T-helper 2 cell (primary cell): ENCODE measurements at regions not wholly inside any gene's neighbourhood (a gene's known extent, or its start where the extent isn't known, plus 50 kb on each side); places are given as distances from the start of the nearest gene placed in this dataset.

Experiments
- DNase-seq, 5 experiments: peaks; one replicate each; pipeline versions ENCODE4 v3.0.0 to v3.0.0-alpha.2; 2012 to 2022

GRCh38 chr12:4223273-4223845, 50.2 kb upstream of the CCND2 start:
- no peak for DNase-seq

- no peak for DNase-seq
Measured at GRCh38 chr12:4221258-4221620, 52.3 kb upstream of the CCND2 start.

- DNase-seq: no peak
Measured at GRCh38 chr12:4220536-4221257, 52.9 kb upstream of the CCND2 start.

GRCh38 chr12:4217091-4217490, 56.5 kb upstream of the CCND2 start:
- DNase-seq: peak in 1 of 5 experiments; percentile 15

GRCh38 chr12:4216187-4216927, 57.2 kb upstream of the CCND2 start:
- no peak for DNase-seq

GRCh38 chr12:4215229-4216186, 58.1 kb upstream of the CCND2 start:
- DNase-seq: peak in 2 of 5 experiments; percentile 23 to 39

GRCh38 chr12:4214877-4215228, 58.7 kb upstream of the CCND2 start:
- DNase-seq: no peak

GRCh38 chr12:4213471-4213870, 60.1 kb upstream of the CCND2 start:
- DNase-seq: no peak

- DNase-seq: no peak
Measured at GRCh38 chr12:4212845-4213244, 60.7 kb upstream of the CCND2 start.

- DNase-seq: no peak
Measured at GRCh38 chr12:4211372-4211771, 62.2 kb upstream of the CCND2 start.

- DNase-seq: no peak
Measured at GRCh38 chr12:4210183-4210582, 63.4 kb upstream of the CCND2 start.

GRCh38 chr12:4206470-4206869, 67.1 kb upstream of the CCND2 start:
- DNase-seq: no peak

GRCh38 chr12:4203772-4204376, 69.7 kb upstream of the CCND2 start:
- no peak for DNase-seq

- DNase-seq: no peak
Measured at GRCh38 chr12:4202918-4203317, 70.6 kb upstream of the CCND2 start.

GRCh38 chr12:4202487-4202886, 71.1 kb upstream of the CCND2 start:
- no peak for DNase-seq

GRCh38 chr12:4201333-4202100, 72.0 kb upstream of the CCND2 start:
- DNase-seq: no peak

GRCh38 chr12:4197922-4198763, 75.4 kb upstream of the CCND2 start:
- no peak for DNase-seq

- no peak for DNase-seq
Measured at GRCh38 chr12:4196805-4197420, 76.6 kb upstream of the CCND2 start.

- no peak for DNase-seq
Measured at GRCh38 chr12:4194668-4195067, 78.9 kb upstream of the CCND2 start.

- DNase-seq: no peak
Measured at GRCh38 chr12:4193821-4194220, 79.7 kb upstream of the CCND2 start.
